Hematopoietic multipotent progenitor cell treated with erythropoietin and hydrocortisone succinate and interleukin-3 and kit ligand, for 6 days (in vitro differentiated cells): ENCODE measurements at regions not wholly inside any gene's neighbourhood (a gene's known extent, or its start where the extent isn't known, plus 50 kb on each side); places are given as distances from the start of the nearest gene placed in this dataset.
A peak's percentile ranks its signal among the peaks of the same experiment; 100 is the strongest.
"Not testable (repeated sequence)": the region's sequence is repeated elsewhere in the genome, so short reads cannot be mapped to it uniquely, and the experiment has no call there.

Experiments
- DNase-seq: peaks from one replicate; pipeline ENCODE4 v3.0.0-alpha.2; 2015

DNA sequence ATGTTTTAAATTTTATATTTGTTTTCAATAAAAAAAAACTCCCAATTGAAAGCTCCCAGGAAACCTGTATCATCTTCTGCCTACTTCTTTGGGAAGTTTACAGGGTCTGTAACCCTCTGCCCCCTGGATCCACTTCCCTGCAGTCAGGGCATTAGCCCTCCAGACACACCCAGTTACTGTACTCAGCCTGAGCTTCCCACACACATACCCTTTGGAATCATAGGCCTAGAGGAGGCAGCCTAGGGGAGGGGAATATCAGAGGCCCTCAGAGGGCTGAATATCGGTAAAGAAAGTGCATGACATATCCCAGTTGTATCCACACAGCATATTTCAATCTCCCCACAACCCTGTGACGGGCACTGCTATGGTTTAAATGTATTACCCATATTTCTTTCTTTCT lies 56.2 kb upstream of the TFPI start:
- not testable (repeated sequence) for DNase-seq

GRCh38 chr2:187612857-187613256 lies 58.6 kb upstream of the TFPI start:
- DNase-seq, result no peak

- no peak for DNase-seq
These were observed 60.5 kb upstream of the TFPI start for GRCh38 chr2:187614756-187615155.

DNA sequence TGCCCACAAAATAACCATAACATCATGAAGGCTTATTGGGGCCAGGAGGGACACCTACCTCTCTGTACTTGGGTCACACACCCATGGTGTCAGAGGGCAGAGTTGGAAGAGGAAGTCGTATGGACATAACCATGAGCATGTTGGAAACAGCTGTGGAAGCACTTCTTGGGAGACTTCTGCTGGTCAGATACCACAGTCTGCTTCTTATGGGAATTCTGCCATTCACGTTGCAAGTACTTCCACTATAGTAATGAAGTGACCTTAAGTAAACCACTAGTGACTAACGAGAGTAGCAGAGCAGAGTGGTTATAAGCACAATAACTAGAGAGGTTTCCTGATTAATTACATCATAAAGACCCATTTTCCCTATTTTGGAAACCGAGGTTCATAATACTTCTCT lies 61.1 kb upstream of the TFPI start:
- no peak for DNase-seq

GRCh38 chr2:187615902-187616301 lies 61.7 kb upstream of the TFPI start:
- DNase-seq, result no peak

DNA sequence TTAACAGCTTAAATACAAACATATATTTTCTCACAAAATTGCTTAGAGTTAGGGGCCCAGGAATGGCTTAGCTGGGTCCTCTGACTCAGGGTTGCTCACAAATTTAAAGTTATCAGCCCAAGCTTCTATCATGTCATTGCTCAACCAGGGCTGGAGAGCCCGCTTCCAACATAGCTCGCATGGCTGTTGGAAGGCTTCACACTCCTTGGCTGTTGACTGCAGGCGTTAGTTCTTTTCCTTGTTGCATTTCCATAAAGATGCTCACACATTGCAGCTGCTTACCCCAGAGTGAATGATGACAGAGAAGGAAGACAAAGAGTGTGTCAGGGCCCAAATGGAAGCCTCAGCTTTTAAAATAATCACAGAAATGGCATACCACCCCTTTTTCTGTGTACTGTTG lies 62.9 kb upstream of the TFPI start:
- DNase-seq, result no peak

GRCh38 chr2:187617905-187618304 lies 63.7 kb upstream of the TFPI start:
- no peak for DNase-seq

DNA sequence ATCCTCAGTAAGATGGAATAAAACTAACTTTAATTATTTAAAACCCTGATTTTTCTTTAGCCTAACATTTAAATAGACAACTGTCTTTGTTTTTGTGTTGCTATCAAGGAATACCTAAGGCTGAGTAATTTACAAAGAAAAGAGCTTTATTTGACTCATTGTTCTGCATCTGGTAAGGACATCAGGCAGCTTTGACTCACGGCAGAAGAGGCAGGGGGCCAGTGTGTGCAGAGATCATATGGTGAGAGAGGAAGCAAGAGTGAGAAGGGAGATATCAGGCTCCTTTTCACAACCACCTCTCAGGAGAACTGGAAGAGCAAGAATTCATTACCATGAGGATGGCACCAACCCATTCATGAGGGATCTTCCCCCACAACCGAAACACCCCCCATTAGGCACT lies 64.6 kb upstream of the TFPI start:
- no peak for DNase-seq

GRCh38 chr2:187627153-187627552 lies 72.9 kb upstream of the TFPI start:
- DNase-seq, result no peak

DNA sequence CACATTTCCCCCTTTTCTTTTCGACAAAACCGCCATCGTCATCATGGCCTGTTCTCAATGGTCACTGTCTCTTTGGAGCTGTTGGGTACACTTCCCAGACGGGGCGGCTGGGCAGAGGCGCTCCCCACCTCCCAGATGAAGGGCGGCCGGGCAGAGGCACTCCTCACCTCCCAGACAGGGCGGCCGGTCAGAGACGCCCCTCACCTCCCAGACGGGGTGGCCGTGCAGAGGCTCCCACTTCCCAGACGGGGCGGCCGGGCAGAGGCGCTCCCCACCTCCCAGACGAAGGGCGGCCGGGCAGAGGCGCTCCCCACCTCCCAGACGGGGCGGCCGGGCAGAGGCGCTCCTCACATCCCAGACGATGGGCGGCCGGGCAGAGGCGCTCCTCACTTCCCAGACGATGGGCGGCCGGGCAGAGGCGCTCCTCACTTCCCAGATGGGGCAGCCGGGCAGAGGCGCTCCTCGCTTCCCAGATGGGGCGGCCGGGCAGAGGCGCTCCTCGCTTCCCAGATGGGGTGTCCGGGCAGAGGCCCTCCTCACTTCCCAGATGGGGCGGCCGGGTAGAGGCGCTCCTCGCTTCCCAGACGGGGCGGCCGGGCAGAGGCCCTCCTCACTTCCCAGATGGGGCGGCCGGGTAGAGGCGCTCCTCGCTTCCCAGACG lies 82.6 kb upstream of the TFPI start:
- DNase-seq, result not testable (repeated sequence)

- not testable (repeated sequence) for DNase-seq
These were observed 83.1 kb upstream of the TFPI start for GRCh38 chr2:187637392-187637740.

GRCh38 chr2:187637771-187638170 lies 83.5 kb upstream of the TFPI start:
- DNase-seq, result not testable (repeated sequence)

DNA sequence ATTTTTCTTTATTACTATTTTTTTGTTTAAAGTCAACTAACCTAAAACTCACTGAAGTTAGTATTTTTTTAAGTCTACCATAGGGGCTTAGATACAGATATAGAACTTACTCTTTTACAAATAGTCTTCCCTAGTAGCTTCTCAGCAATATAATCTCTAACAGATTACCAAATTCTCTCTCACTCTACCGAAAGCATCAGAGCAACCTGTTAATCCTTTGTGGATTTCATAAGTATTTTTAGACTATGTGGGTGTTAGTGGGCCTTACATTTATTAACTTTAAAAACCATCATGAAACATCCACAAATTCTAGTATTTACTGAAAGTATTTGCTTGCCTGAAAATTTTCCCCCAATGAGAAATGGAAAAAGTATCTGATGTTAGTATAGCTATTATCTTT lies 84.6 kb upstream of the TFPI start:
- no peak for DNase-seq

DNA sequence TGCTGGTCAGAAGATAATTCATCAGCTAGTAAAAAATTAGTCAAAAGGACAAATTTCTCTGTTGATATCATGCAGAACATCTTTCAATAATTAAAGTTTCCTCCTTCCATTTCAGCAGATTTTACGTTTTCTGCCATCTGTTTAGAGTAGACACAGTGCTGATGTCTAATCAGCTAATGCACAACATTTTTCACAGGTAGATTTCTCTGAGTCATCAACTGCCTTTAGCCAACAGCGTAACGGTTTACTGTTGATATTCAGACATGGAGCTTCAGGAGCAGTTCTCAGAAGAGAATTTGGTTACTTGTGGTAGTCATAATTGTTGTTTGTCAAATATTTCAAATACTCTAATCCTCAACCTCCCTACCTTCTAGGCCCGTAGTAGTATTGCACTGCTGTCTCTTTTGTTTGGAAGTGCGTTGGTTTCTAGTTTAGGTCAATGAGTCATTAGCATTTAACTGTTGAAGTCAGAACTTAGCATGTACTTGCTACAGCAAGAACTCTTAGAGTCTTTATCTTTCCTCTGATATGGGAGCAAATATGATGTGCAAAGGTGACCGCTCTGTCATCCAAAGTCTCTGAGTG lies 86.8 kb upstream of the TFPI start:
- DNase-seq, result no peak

DNA sequence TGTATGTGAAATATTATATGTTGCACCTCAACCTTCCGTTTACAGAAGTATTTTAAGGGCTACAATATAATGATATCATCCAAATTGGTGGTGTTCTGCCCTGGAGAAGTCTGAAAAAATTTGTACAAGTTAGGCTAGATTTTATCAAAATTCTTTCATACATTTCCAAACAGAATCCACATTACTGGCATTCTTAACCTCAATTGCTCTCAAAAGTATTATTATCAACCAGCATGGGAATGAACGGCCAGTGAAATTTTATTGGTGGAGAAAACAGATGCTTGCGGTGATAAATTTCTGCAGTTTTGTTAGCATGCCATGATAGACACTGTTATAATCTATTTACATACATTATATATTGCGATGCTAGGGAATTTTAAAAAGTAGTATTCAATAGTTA lies 88.3 kb upstream of the TFPI start:
- DNase-seq, result no peak

- no peak for DNase-seq
These were observed 90.3 kb upstream of the TFPI start for GRCh38 chr2:187644486-187644885.

- no peak for DNase-seq
These were observed 90.7 kb upstream of the TFPI start for GRCh38 chr2:187644981-187645380.

DNA sequence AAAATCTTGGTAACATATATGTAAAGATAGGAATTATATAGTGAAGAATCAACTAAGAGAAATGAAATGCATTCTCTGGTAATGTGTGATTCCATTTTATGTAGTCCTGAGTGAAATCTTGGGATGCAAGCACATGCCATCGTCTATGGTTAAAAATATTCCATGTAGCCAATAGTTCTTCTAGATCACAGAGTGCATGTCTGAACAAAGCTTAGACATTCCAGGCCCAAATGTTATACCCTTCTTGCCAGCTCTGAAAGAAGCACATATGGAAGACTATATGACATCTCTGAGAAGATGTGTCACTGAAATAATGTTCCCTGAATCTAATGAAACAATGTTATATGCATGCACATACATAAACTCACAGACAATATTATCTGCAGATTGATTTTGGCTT lies 92.3 kb upstream of the TFPI start:
- DNase-seq, result no peak

- no peak for DNase-seq
These were observed 100.3 kb upstream of the TFPI start for GRCh38 chr2:187654535-187654934.

- no peak for DNase-seq
These were observed 100.8 kb upstream of the TFPI start for GRCh38 chr2:187655001-187655400.

DNA sequence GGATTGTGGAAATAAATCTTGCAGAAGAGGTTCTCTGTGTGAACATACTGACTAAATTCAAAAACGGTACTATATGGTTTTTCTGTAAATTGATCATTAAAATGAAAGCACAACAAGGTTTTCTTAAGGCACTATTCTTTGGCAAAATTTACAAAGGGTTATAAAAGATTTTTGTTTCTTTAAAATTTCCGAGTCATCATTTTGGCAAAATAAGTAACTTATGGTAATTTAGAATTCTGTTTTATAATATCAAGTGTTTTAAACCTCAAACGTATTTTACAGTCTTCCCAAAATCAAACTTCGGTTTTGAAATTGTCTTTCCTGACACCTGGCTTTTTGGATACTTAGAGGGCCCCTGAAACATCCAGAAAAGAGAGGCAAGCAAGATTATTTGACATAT lies 101.9 kb upstream of the TFPI start:
- no peak for DNase-seq

DNA sequence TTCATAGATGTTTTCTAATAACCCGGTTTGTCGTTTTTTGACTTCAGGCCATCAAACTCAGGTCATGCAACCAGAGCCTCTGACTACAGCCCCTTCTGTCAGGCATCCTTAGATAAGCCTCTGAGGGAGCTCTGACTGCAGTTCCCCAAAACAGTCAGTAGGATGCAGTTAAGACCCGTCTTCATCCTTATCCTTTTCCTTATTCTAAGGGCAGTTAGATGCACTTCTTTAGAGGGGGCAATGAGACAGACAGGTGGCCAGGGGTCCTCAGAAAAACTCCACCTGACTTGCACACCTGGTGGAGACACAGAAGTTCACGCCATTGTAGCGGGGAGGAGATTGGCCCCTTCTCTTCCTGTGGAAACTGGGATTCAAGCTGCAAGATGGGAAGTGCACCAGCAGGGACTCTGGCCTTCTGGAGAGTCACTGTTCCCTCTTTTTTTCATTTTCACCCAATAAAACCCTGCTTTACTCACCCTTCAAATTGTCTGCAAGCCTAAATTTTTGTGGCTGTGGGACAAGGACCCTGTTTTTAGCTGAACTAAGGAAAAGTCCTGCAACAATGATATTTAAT lies 104.8 kb upstream of the TFPI start:
- DNase-seq, result peak; percentile 35

GRCh38 chr2:187676050-187676449 lies 121.8 kb upstream of the TFPI start:
- not testable (repeated sequence) for DNase-seq

- no peak for DNase-seq
These were observed 125.2 kb upstream of the TFPI start for GRCh38 chr2:187679454-187679853.

GRCh38 chr2:187684174-187684573 lies 129.9 kb upstream of the TFPI start:
- no peak for DNase-seq
